GM18499 (cell line): ENCODE measurements at regions not wholly inside any gene's neighbourhood (a gene's known extent, or its start where the extent isn't known, plus 50 kb on each side); places are given as distances from the start of the nearest gene placed in this dataset.

Experiments
- ATAC-seq: cut with Tn5 transposase; IDR thresholded peaks from one replicate; pipeline ENCODE4 v1.9.1; 2021; ENCODE audit warnings: moderate number of reproducible peaks; ENCODE audit not compliant: insufficient read depth, unreplicated experiment

GRCh38 chr10:4372601-4373000, 453.4 kb upstream of the AKR1E2 start:
- no peak for ATAC-seq

GRCh38 chr10:4371691-4372295, 454.2 kb upstream of the AKR1E2 start:
- ATAC-seq, result no peak

GRCh38 chr10:4370376-4370775, 455.6 kb upstream of the AKR1E2 start:
- ATAC-seq, result no peak

GRCh38 chr10:4361581-4361980, 464.4 kb upstream of the AKR1E2 start:
- no peak for ATAC-seq

GRCh38 chr10:4359003-4359402, 467.0 kb upstream of the AKR1E2 start:
- ATAC-seq, result no peak

GRCh38 chr10:4357911-4358310, 468.1 kb upstream of the AKR1E2 start:
- no peak for ATAC-seq

- no peak for ATAC-seq
Observed at GRCh38 chr10:4355350-4355749, 470.7 kb upstream of the AKR1E2 start.

- ATAC-seq, result no peak
Observed at GRCh38 chr10:4354382-4354812, 471.6 kb upstream of the AKR1E2 start.

- no peak for ATAC-seq
Observed at GRCh38 chr10:4353964-4354363, 472.0 kb upstream of the AKR1E2 start.

GRCh38 chr10:4353059-4353655, 472.9 kb upstream of the AKR1E2 start:
- ATAC-seq, result no peak

GRCh38 chr10:4352414-4352961, 473.5 kb upstream of the AKR1E2 start:
- ATAC-seq, result no peak

GRCh38 chr10:4351723-4352413, 474.1 kb upstream of the AKR1E2 start:
- no peak for ATAC-seq

GRCh38 chr10:4347397-4347796, 478.6 kb upstream of the AKR1E2 start:
- no peak for ATAC-seq

- ATAC-seq, result no peak
Observed at GRCh38 chr10:4345877-4346646, 479.9 kb upstream of the AKR1E2 start.

- no peak for ATAC-seq
Observed at GRCh38 chr10:4344492-4344994, 481.5 kb upstream of the AKR1E2 start.

- no peak for ATAC-seq
Observed at GRCh38 chr10:4343873-4344272, 482.1 kb upstream of the AKR1E2 start.

- no peak for ATAC-seq
Observed at GRCh38 chr10:4343091-4343490, 482.9 kb upstream of the AKR1E2 start.

GRCh38 chr10:4338768-4339167, 487.2 kb upstream of the AKR1E2 start:
- ATAC-seq, result no peak

GRCh38 chr10:4337563-4337962, 488.4 kb upstream of the AKR1E2 start:
- no peak for ATAC-seq

GRCh38 chr10:4334871-4335270, 491.1 kb upstream of the AKR1E2 start:
- ATAC-seq, result no peak

GRCh38 chr10:4334015-4334414, 492.0 kb upstream of the AKR1E2 start:
- ATAC-seq, result no peak
